HAP-1 (cell line): ENCODE measurements at regions not wholly inside any gene's neighbourhood (a gene's known extent, or its start where the extent isn't known, plus 50 kb on each side); places are given as distances from the start of the nearest gene placed in this dataset.

Source experiments
- DNase-seq, 2 experiments: peaks; one replicate each; pipeline ENCODE4 v3.0.0-alpha.2; 2016 to 2020; ENCODE audit warnings: low spot score in 2 of 2
- H3K27me3 ChIP-seq: fragments of 250-450 bp; sonication (Bioruptor Pico); 2 replicates; pipeline ENCODE4 v1.5.1; 2020; ENCODE audit warnings: low read depth, mild to moderate bottlenecking, moderate library complexity
- H3K36me3 ChIP-seq: fragments of 250-450 bp; sonication (Bioruptor Pico); replicated peaks from 2 replicates; pipeline ENCODE4 v1.5.1; 2020; ENCODE audit warnings: mild to moderate bottlenecking
- H3K4me1 ChIP-seq: fragments of 250-450 bp; sonication (Bioruptor Pico); 2 replicates; pipeline ENCODE4 v1.5.1; 2020; ENCODE audit warnings: mild to moderate bottlenecking
- H3K4me3 ChIP-seq: fragments of 250-450 bp; sonication (Bioruptor Pico); 2 replicates; pipeline ENCODE4 v1.5.1; 2020; ENCODE audit warnings: mild to moderate bottlenecking, moderate library complexity
- H3K9me3 ChIP-seq: fragments of 250-450 bp; sonication (Bioruptor Pico); 2 replicates; pipeline ENCODE4 v1.5.1; 2020; ENCODE audit warnings: mild to moderate bottlenecking, moderate library complexity
- in situ Hi-C: fragments of 300-500 bp; cut with MboI; formaldehyde crosslinking; loops from 3 replicates; pipeline ENCODE4 v1.14.3; 2020; ENCODE audit warnings: low sequenced_read_pairs, inconsistent platforms, mixed read lengths

GRCh38 chr4:163233321-163233720 is 66.6 kb upstream of the NAF1 start:
- DNase-seq, result no peak
- H3K9me3 ChIP-seq, result peaks cover 3% of the 10 kb centered on the region
- no peaks in the 10 kb centered on the region for H3K27me3 ChIP-seq
- no peaks in the 10 kb centered on the region for H3K4me1 ChIP-seq
- no peaks in the 10 kb centered on the region for H3K36me3 ChIP-seq
- H3K4me3 ChIP-seq, result no peak overlapping the region
- in situ Hi-C loops, result no loop called here

GRCh38 chr4:163228648-163229047 is 62.0 kb upstream of the NAF1 start:
- Histone ChIP-seq H3K4me3 (no peak overlapping the region), H3K9me3 (no peaks in the 10 kb centered on the region), H3K27me3 (no peaks in the 10 kb centered on the region), H3K36me3 (no peaks in the 10 kb centered on the region), H3K4me1 (no peaks in the 10 kb centered on the region)
- no peak for DNase-seq
- in situ Hi-C loops, result no loop called here

- Histone ChIP-seq H3K4me3 (no peak overlapping the region), H3K27me3 (no peaks in the 10 kb centered on the region; the same call in none of the 2 replicates), H3K36me3 (no peaks in the 10 kb centered on the region), H3K4me1 (no peaks in the 10 kb centered on the region), H3K9me3 (no peaks in the 10 kb centered on the region)
- in situ Hi-C loops, result no loop called here
- DNase-seq, result no peak
Observed at GRCh38 chr4:163221467-163221866, 54.8 kb upstream of the NAF1 start.

GRCh38 chr4:163217505-163217904 is 50.8 kb upstream of the NAF1 start:
- Histone ChIP-seq H3K9me3 (no peaks in the 10 kb centered on the region), H3K27me3 (peaks cover 2% of the 10 kb centered on the region), H3K36me3 (no peaks in the 10 kb centered on the region), H3K4me3 (no peak overlapping the region), H3K4me1 (no peaks in the 10 kb centered on the region)
- in situ Hi-C loops, result no loop called here
- DNase-seq, result no peak
